NCI-H524 treated with DMSO at 0.1 percent for 48 hours (cell line): ENCODE measurements at regions not wholly inside any gene's neighbourhood (a gene's known extent, or its start where the extent isn't known, plus 50 kb on each side); places are given as distances from the start of the nearest gene placed in this dataset.
"Not testable (repeated sequence)": the region's sequence is repeated elsewhere in the genome, so short reads cannot be mapped to it uniquely, and the experiment has no call there.

Experiments
- DNase-seq: peaks from one replicate; lab custom pipeline; 2025; lab: John Stamatoyannopoulos, UW

DNA sequence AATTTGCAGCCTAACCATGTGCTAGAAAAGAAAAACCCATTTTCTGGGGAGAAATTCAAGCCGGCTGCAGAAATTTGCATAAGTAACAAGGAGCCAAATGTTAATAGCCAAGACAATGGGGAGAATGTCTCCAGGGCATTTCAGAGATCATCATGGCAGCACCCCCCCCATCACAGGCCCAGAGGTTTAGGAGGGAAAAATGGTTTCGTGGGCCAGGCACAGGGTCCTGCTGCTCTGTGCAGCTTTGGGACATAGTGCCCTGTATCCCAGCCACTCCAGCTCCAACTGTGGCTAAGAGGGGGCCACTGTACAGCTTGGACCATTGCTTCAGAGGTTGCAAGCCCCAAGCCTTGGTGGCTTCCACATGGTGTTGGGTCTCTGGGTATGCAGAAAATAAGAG is 620.0 kb downstream of the PSAT1 start:
- not testable (repeated sequence) for DNase-seq

GRCh38 chr9:78918976-78919375 is 622.1 kb downstream of the PSAT1 start:
- DNase-seq, result no peak

DNA sequence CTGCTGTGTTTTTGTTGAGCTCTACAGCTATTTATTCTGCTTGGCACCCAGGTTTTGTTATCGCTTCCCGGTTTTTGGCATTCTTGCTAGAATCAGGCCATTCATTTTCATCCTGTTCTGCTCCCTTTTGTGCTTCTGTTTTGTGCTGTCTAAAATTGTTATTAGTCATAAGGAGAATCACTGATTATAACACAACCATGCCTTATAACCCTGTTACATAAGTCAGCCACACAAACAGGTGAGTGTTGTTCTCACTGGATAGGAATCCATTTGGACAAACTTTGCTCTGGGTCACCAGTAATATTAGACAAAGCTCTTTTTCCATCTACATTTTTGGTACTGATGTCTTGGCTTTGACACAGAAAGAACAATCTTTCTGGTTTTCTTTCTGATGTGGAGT is 622.8 kb downstream of the PSAT1 start:
- DNase-seq, result no peak

DNA sequence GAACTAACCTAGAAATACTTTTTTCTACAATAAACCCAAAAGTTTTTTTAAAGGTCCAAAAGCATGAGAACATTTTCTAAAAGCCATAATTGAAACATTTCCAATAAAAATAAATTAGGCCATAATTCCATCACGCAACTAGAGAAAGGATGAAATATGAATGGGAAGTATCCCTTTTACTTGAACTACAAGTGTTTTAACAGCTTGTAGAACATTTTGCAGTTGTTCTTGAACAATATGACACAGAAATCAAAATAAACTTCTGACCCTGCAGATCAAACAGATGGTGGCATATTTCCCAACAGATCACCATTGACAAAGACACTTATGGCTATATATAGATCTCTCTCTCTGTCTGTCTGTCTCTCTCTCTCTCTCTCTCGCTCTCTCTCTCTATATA is 624.4 kb downstream of the PSAT1 start:
- no peak for DNase-seq

DNA sequence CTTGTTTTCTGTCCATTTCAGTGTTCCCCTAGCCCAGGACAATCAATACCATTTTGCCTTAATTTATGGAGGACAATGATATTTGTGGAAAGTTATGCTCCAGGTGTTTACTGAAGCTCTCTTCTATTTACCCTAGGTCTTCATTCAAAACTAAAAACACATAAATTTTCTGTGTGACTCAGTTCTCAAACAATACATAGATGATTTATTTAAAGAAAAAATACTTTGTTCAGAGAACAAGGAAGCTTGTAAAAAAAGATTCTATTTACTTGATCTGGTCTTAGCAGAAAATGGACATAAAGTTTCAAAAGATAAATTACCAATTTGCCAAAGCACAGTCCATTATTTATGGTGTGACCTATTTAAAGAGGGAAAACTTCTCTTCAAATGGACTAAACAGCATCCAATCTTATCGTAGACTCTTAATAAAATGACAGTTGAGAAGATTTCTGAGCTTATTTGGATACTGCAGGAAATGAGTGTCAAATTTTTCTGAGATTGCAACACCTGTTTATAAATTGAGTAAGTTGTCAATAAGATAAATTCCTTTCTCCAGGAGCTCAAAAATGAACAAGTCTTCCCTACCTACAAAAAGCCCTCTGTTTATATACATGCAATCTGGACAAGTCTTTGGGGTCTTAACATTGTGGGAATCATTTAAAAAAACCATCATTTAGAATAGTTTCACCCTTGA is 627.2 kb downstream of the PSAT1 start:
- no peak for DNase-seq

GRCh38 chr9:78927099-78927940 is 630.4 kb downstream of the PSAT1 start:
- no peak for DNase-seq

DNA sequence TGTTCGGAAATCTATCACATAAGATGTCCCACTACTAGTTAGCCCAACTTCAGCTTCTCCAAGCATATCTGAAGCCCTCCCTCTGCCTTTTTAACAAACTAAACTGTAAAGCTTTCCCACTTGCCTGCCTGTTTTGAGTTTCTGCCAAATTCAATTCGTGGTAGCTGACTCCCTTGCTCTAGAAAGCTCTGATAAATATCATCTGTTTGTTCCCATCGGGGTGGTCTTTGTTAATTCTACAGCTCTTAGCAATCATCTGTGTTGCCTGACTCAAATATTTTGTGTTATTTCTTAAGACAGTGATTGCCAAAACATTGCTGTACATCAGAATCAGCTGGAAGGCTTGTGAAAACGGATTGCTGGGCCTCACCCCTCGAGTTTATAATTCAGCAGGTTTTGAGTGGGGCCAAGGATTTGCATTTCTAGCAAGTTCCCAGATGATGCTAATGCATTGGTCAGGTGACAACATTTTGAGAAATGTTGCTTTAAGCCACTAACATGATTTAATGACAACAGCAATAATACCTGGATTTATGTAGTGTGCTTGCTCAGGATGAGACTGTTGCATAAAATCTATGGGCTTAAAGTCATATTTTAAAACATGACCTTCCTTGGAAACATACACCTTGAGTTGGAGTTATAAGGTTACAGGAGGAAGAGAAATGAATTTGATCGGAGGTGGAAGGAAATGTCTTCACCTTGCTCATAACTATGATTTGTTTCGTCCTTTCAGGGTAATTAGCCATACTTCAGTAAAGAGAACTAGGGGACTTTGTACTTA is 631.9 kb downstream of the PSAT1 start:
- no peak for DNase-seq

- DNase-seq, result no peak
These were observed 633.4 kb downstream of the PSAT1 start for GRCh38 chr9:78930281-78930680.

GRCh38 chr9:78932849-78933627 is 636.1 kb downstream of the PSAT1 start:
- DNase-seq, result no peak

GRCh38 chr9:78934880-78935279 is 636.9 kb upstream of the TLE4 start:
- no peak for DNase-seq

- no peak for DNase-seq
These were observed 632.9 kb upstream of the TLE4 start for GRCh38 chr9:78938821-78939220.

GRCh38 chr9:78939311-78940065 is 632.3 kb upstream of the TLE4 start:
- DNase-seq, result no peak

GRCh38 chr9:78940121-78940855 is 631.5 kb upstream of the TLE4 start:
- DNase-seq, result no peak

- no peak for DNase-seq
These were observed 617.5 kb upstream of the TLE4 start for GRCh38 chr9:78954286-78954685.

DNA sequence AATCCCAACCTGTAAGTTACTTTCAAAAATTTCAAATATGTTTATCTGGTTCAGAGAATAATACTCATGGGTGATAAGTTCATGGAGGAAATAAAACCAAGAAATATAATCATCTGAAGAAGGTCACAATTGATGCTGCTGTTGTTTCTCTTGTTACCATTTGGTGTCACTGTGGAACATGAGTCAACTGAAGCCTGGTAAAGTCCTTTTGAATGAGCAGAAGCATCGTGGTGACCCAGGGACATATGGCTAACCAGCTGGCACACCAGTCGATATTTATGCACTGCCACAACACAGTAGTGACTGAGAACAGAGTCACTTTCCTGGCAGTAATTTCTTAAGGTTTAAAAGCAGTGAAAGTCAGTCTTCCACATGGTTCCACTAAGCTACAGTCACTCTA is 612.9 kb upstream of the TLE4 start:
- DNase-seq, result no peak

- DNase-seq, result no peak
These were observed 609.6 kb upstream of the TLE4 start for GRCh38 chr9:78962156-78962555.

GRCh38 chr9:78963911-78964310 is 607.9 kb upstream of the TLE4 start:
- DNase-seq, result no peak

DNA sequence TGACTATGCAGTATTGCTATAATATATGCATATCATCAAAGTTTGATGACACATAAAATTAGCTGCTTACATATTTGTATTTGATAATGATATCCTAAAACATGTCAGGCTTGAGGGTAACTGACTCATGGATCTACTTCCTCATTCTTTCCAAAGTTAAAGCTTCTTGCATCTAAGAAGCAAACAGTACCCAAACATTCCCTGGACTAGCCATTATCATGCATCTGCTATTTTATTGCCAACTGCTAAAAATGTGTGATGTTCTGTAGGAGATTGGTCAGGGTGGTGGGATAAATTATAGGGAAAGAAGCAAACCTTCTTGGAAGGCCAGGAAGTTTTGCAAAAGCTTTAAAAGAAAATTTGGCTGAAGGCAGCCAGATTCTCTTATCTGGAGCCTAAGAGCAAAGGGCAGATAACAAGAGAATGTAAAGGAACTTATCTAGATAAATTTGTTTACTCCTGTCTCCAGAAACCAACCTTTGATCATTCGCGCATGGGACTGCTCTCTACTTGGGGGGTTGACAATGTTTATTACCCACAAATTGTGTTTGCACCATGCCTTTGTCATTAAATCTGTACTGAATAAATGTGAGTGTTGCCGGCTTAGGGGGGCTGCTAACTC is 604.1 kb upstream of the TLE4 start:
- DNase-seq, result no peak

DNA sequence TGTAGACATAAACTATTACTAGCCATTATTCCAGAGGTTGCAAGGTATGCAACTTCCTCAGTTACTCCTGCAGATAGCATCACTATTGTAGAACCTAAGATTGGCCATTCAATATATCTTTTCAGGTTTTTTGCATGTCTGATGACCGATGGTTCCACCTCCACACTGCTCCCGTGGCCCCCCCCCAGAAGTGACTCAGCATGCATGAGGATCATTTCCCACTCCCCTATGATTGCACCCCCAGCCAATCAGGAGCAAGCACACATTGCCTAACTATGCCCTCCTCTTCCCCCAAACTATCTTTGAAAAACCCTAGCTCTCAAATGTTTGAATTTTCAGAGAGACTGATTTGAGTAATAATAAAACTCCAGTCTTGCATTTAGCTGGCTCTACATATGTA is 601.4 kb upstream of the TLE4 start:
- no peak for DNase-seq

GRCh38 chr9:78971540-78971939 is 600.2 kb upstream of the TLE4 start:
- no peak for DNase-seq
